ENCODE measurements at regions not wholly inside any gene's neighbourhood (a gene's known extent, or its start where the extent isn't known, plus 50 kb on each side); places are given as distances from the start of the nearest gene placed in this dataset.

DNA sequence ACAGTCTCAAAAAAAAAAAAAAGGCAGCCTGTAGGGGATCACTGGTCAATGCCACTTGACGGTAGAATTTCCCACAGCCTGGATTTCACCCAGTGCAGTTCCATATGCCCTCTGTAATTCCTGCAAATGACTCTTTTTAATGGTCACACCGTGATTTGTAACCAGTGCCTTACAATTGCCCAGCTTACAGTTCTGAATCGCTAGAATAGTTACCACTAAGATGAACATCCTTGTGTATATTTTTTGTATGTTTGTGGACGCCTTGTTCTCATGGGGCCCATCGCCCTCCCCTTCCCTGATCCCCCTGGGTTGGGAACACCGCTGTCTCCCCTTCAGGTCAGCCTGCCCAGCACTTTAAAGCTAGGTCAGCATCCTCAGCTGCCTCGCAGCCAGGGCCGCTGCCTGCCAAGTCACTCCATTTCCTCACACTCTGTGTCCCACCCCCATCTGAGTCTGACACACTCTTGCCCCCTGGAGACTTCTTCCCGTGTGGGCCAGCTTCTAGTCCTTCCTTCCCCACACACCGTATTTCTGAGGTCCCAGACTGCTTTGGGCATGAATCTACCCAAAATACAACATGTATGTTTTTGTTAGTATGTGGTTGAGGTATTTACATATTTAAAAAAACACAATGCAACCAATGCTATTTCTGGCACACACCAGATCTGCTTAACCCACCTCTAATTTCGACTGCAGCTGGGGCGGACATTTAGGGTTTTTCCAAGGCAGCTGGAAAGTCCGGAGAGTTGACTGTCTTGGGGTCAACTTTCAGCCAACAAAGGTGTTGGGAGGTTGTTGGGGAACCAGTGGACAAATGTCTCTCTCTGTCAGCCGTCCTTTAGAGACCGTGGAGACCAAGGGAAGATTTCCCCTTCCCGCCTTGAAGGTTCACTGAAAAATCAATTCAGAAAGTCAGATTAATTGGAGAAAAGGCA lies 120.5 kb upstream of the NEK6 start:
- TF ChIP-seq, protein P1, sequence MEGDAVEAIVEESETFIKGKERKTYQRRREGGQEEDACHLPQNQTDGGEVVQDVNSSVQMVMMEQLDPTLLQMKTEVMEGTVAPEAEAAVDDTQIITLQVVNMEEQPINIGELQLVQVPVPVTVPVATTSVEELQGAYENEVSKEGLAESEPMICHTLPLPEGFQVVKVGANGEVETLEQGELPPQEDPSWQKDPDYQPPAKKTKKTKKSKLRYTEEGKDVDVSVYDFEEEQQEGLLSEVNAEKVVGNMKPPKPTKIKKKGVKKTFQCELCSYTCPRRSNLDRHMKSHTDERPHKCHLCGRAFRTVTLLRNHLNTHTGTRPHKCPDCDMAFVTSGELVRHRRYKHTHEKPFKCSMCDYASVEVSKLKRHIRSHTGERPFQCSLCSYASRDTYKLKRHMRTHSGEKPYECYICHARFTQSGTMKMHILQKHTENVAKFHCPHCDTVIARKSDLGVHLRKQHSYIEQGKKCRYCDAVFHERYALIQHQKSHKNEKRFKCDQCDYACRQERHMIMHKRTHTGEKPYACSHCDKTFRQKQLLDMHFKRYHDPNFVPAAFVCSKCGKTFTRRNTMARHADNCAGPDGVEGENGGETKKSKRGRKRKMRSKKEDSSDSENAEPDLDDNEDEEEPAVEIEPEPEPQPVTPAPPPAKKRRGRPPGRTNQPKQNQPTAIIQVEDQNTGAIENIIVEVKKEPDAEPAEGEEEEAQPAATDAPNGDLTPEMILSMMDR (IDR thresholded peaks at IDR 0.05; ENCODE audit: insufficient read depth, low read length, poor library complexity, severe bottlenecking), result no peak
- TF ChIP-seq EZH2phosphoT487 (conservative IDR thresholded peaks at IDR 0.05; ENCODE audit: low read length), result no peak

Measured in SU-DHL-6 (cell line).